Activated T-cell treated with anti-CD3 and anti-CD28 coated beads, Interleukin-2, amount 50 U/mL, for 48 hours (primary cell): ENCODE measurements at regions not wholly inside any gene's neighbourhood (a gene's known extent, or its start where the extent isn't known, plus 50 kb on each side); places are given as distances from the start of the nearest gene placed in this dataset.
"Not testable (repeated sequence)": the region's sequence is repeated elsewhere in the genome, so short reads cannot be mapped to it uniquely, and the experiment has no call there.

Experiments
- DNase-seq, 2 experiments: peaks; one replicate each; pipeline ENCODE4 v3.0.0-alpha.2; 2020

GRCh38 chr14:37848985-37849621 is 253.7 kb downstream of the TTC6 start:
- no peak for DNase-seq

DNA sequence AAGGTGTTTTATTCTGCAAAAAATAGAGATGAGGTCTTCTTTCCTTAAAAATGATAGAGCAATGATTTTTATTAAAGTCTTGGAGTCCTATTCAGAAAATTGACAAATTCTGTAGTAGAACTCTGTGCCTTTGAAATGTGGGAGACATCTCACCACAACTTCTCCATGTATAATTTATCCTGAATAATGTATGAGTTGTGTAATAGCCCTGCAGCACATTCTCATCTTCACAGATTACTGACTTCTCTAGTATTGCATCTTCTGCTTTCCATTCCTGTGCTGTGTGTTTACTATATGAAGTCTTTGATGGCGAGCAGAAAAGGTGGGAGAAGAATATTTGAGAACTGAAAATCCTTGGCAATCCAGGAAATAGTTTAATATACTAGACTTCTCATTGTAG is 255.6 kb downstream of the TTC6 start:
- DNase-seq, result no peak

- no peak for DNase-seq
Observed at GRCh38 chr14:37855871-37856270, 260.4 kb downstream of the TTC6 start.

GRCh38 chr14:37857774-37858266 is 262.4 kb downstream of the TTC6 start:
- no peak for DNase-seq

DNA sequence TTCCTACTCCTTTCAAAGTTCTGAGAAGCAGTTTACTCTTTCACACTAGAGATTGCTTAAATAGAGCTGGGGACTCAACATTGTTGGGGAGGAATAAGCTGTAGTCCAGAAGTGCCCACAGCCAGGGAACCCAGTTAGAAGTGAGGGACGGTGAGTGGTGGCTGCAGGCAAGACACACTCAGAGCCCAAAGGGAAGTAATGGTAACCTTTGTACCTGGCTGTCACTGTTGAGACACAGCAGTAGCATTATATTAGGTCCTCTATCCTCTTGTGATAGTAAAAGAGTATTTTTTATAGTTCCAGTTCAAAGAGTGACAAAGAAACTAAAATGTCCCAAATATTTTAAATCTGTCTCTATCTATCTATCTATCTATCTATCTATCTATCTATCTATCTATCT is 263.3 kb downstream of the TTC6 start:
- no peak for DNase-seq

- DNase-seq, result no peak
Observed at GRCh38 chr14:37859177-37859576, 263.7 kb downstream of the TTC6 start.

DNA sequence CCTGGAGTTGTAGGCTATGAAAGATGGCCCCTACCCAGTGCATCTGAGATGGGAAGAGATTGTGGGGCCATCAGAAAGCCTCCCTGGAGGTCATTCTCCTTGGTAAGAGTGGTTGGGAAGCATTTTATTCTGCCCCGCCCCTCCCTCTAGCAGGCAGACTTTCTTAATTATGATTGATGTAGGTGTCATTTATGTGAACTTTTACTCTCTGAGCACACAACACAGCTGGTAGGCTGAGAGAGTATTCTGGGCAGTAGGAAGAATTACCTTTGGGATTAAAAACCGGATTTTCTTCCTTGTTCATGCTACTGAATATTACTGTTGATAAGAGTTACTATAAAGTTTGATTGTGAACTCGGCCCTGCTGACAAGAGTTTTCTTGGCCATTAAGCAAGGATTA is 266.8 kb downstream of the TTC6 start:
- DNase-seq, result no peak

- no peak for DNase-seq
Observed at GRCh38 chr14:37864128-37864527, 268.7 kb downstream of the TTC6 start.

DNA sequence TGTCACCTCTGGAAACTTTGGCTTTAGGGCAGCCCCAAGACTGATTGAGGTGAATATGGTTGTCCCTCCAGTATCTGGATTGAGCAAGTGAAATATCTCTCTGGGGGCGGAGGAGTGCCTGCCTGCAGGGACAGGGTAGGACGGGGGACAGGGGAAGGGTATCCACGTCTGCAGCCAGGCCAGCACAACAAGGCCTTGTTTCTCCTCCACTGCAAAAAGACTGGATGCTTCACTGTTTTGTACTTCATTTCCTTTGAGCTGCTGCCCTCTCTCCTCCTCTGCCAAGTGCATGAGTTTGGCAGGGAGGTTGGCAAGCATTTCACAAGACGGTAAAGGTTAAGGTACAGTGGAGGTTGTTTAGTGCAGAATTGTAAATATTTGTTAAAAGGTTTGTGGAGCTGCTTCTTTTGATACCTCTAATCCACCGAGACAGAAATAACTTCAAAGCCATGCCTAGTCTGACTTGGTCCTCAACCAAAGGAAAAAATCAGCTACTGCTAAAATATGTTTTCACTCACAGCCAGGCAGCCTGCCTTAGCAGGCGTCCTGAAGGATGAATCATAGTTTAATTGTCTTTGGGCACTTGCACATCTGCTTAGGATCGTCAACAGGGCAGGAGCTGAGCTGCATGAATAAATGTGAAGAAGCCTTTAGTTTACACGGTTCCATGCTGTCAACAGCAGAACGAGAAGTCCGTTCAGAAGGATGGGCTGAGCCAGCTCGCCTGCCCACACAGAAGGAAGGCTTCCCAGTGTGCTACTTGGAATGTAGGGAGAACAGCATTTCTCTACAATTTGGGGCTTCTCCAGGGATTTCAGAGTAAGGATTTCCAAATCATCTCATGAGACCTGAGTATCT is 269.7 kb downstream of the TTC6 start:
- no peak for DNase-seq

- DNase-seq, result no peak
Observed at GRCh38 chr14:37865719-37866549, 270.5 kb downstream of the TTC6 start.

- DNase-seq, result no peak
Observed at GRCh38 chr14:37869633-37870032, 274.2 kb downstream of the TTC6 start.

DNA sequence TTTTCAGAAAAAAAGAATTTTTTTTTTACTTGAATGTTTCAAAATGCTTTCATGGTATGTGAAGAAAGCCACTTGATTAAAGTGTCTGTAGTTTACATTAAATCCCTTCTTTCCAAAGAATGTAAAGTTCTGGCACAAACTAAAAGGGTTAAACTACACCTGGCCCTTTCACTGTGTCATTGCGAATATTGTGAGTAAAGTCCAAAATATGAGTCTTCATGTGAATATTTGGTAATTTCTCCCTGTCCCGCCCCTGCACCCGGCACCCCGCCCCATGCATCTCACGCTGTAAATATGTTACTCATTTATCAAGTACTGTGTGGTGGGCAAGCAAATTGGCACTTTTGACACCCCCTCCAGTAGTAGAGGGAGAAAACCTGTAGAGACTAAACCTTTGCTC is 274.7 kb downstream of the TTC6 start:
- DNase-seq, result no peak

GRCh38 chr14:37870632-37871346 is 275.4 kb downstream of the TTC6 start:
- DNase-seq, result no peak

- not testable (repeated sequence) for DNase-seq
Observed at GRCh38 chr14:37874065-37874428, 278.6 kb downstream of the TTC6 start.

- peak; percentile 88 to 90 for DNase-seq
Observed at GRCh38 chr14:37874429-37875109, 279.1 kb downstream of the TTC6 start.

- no peak for DNase-seq
Observed at GRCh38 chr14:37888234-37888633, 292.8 kb downstream of the TTC6 start.

GRCh38 chr14:37889087-37889486 is 293.7 kb downstream of the TTC6 start:
- DNase-seq, result no peak

GRCh38 chr14:37890095-37890494 is 294.7 kb downstream of the TTC6 start:
- DNase-seq, result no peak

DNA sequence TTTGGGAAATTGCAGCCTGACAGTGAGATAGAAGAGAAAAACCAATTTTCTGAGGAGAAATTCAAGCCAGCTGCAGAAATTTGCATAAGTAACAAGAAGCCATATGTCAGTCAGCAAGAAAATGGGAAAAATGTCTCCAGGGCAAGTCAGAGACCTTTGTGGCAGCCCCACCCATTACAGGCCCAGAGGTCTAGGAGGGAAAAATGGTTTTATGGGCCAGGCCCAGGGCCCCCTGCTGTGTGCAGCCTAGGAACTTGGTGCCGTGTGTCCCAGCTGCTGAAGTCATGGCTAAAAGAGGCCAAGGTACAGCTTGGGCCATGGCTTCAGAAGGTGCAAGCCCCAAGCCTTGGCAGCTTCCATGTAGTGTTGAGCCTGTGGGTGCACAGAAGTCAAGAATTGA is 296.1 kb downstream of the TTC6 start:
- DNase-seq, result not testable (repeated sequence)

DNA sequence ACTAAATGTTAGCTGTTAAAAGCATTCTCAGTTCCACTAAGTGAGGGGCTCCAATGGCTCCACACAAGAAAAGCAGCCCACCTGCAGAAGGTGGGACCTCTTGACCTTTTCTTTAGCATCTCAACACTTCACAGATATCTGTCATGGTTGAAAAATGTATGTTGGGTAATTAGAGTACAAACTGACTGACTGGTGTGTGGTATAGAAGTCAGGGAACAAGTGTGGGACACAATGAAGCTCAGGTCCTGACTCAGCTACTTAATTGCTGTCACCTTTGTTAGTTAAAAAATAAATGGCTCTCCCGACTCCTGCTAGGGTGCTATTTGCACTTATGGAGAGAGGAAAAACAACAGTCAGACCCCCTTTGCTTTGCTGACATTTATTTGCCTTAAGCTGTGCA is 299.0 kb downstream of the TTC6 start:
- DNase-seq, result no peak

DNA sequence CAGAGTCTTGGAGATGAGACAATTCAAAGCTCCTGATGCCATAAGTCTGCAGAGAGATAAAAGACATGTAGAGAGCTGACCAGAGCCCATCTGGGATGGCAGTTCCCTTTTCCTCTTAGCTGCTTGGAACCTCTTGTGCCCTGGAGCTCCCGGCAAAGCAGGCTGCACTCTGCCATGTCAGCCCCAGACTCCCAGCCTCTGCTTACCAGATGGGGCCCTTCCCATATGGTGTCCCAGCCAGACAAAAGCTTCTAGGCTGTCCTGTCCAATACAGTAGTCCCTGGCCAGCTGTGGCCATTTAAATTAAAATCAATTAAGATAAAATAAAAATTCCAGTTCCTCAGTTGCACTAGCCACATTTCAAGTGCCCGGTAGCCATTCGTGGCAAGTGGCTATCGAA is 303.9 kb downstream of the TTC6 start:
- no peak for DNase-seq

DNA sequence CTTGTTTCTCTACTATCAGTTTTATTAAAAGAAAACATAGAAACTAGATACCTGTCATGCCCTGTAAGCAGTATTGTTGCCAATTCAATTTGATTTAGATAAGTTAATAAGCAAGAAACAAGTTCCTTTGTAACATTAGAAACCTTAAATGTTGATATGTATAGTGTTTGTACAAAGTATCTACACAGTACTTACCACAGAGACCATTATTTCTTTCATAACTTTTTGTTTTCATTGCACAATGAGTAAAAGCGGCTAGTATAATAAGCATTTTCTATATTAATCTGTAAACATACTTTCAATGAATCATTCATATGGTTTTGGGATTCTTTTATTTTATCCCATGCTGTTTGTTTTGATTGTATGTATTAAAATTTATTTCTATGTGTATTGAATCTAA is 305.1 kb downstream of the TTC6 start:
- DNase-seq, result no peak
